H9 (cell line): ENCODE measurements at regions not wholly inside any gene's neighbourhood (a gene's known extent, or its start where the extent isn't known, plus 50 kb on each side); places are given as distances from the start of the nearest gene placed in this dataset.

Experiments used
- DNase-seq: peaks from one replicate; pipeline ENCODE4 v3.0.0-alpha.2; 2017
- H2AFZ ChIP-seq: one replicate; pipeline ENCODE4 v1.6.1; 2013; ENCODE audit warnings: mild to moderate bottlenecking, low read length, control low read depth, moderate library complexity
- H2AK5ac ChIP-seq: 2 replicates; pipeline ENCODE4 v1.6.1; 2013; ENCODE audit warnings: low read length, control low read depth, mixed read lengths; ENCODE audit not compliant: insufficient read length
- H2BK120ac ChIP-seq: one replicate; pipeline ENCODE4 v1.6.1; 2013; ENCODE audit warnings: low read depth, mild to moderate bottlenecking, low read length, control low read depth, inconsistent platforms; ENCODE audit not compliant: poor library complexity, severe bottlenecking
- H2BK12ac ChIP-seq: 2 replicates; pipeline ENCODE4 v1.6.1; 2013; ENCODE audit warnings: low read length, control low read depth, mixed read lengths, low read depth; ENCODE audit not compliant: insufficient read length
- H2BK15ac ChIP-seq: 2 replicates; pipeline ENCODE4 v1.6.1; 2013; ENCODE audit warnings: low read depth, low read length, control low read depth
- H2BK20ac ChIP-seq: one replicate; pipeline ENCODE4 v1.6.1; 2013; ENCODE audit warnings: low read depth, mild to moderate bottlenecking, low read length, control low read depth, inconsistent platforms; ENCODE audit not compliant: poor library complexity, severe bottlenecking
- H2BK5ac ChIP-seq: 2 replicates; pipeline ENCODE4 v1.6.1; 2013; ENCODE audit warnings: low read length, control low read depth, mixed read lengths; ENCODE audit not compliant: insufficient read length
- H3K14ac ChIP-seq: 2 replicates; pipeline ENCODE4 v1.6.1; 2013; ENCODE audit warnings: low read length, control low read depth; ENCODE audit not compliant: insufficient read depth
- H3K18ac ChIP-seq: 2 replicates; pipeline ENCODE4 v1.6.1; 2013; ENCODE audit warnings: low read depth, mild to moderate bottlenecking, mixed read lengths, low read length, control low read depth; ENCODE audit not compliant: insufficient read length
- H3K23ac ChIP-seq: 2 replicates; pipeline ENCODE4 v1.6.1; 2013; ENCODE audit warnings: low read length, control low read depth, mixed read lengths, low read depth; ENCODE audit not compliant: insufficient read length
- H3K23me2 ChIP-seq: 2 replicates; pipeline ENCODE4 v1.6.1; 2013; ENCODE audit warnings: low read depth, mild to moderate bottlenecking, mixed read lengths, low read length, control low read depth; ENCODE audit not compliant: insufficient read length, poor library complexity, severe bottlenecking
- H3K27ac ChIP-seq: 2 replicates; pipeline ENCODE4 v1.5.1; 2013; ENCODE audit warnings: low read length, control low read depth, mixed read lengths, low read depth; ENCODE audit not compliant: insufficient read length
- H3K27me3 ChIP-seq: 2 replicates; pipeline ENCODE4 v1.6.1; 2013; ENCODE audit warnings: low read length, control low read depth, inconsistent platforms; ENCODE audit not compliant: insufficient read depth
- H3K4ac ChIP-seq: 2 replicates; pipeline ENCODE4 v1.6.1; 2013; ENCODE audit warnings: low read depth, mild to moderate bottlenecking, control low read depth, inconsistent platforms, low read length, moderate library complexity
- H3K4me1 ChIP-seq: 2 replicates; pipeline ENCODE4 v1.6.1; 2013; ENCODE audit warnings: low read length, control low read depth, inconsistent platforms; ENCODE audit not compliant: insufficient read depth
- H3K4me2 ChIP-seq: 2 replicates; pipeline ENCODE4 v1.6.1; 2013; ENCODE audit warnings: low read length, control low read depth, mixed read lengths; ENCODE audit not compliant: insufficient read length, insufficient read depth
- H3K56ac ChIP-seq: 2 replicates; pipeline ENCODE4 v1.6.1; 2013; ENCODE audit warnings: low read depth, mild to moderate bottlenecking, mixed read lengths, low read length, control low read depth; ENCODE audit not compliant: insufficient read length
- H3K79me1 ChIP-seq: 2 replicates; pipeline ENCODE4 v1.6.1; 2013; ENCODE audit warnings: low read depth, mild to moderate bottlenecking, moderate library complexity, low read length, control low read depth, inconsistent platforms; ENCODE audit not compliant: insufficient read depth, poor library complexity, severe bottlenecking
- H3K79me2 ChIP-seq: 2 replicates; pipeline ENCODE4 v1.6.1; 2013; ENCODE audit warnings: low read length, control low read depth, inconsistent platforms; ENCODE audit not compliant: insufficient read depth
- H3K9ac ChIP-seq: 2 replicates; pipeline ENCODE4 v1.6.1; 2013; ENCODE audit warnings: low read length, control low read depth, mixed read lengths; ENCODE audit not compliant: insufficient read length; ENCODE audit errors: extremely low read depth
- H3K9me3 ChIP-seq: one replicate; pipeline ENCODE4 v1.6.1; 2013; ENCODE audit warnings: low read depth, low read length, inconsistent platforms; ENCODE audit not compliant: control insufficient read depth
- H3T11ph ChIP-seq: one replicate; pipeline ENCODE4 v1.6.1; 2013; ENCODE audit warnings: mild to moderate bottlenecking, low read length, control low read depth, inconsistent platforms
- H4K20me1 ChIP-seq: one replicate; pipeline ENCODE4 v1.6.1; 2013; ENCODE audit not compliant: control insufficient read depth, insufficient read length, insufficient read depth
- H4K5ac ChIP-seq: 2 replicates; pipeline ENCODE4 v1.6.1; 2013; ENCODE audit warnings: low read depth, mild to moderate bottlenecking, mixed read lengths, low read length, control low read depth; ENCODE audit not compliant: insufficient read length
- H4K8ac ChIP-seq: replicated peaks from 2 replicates; pipeline ENCODE4 v1.6.1; 2013; ENCODE audit warnings: low read length, control low read depth, mixed read lengths, low read depth; ENCODE audit not compliant: insufficient read length
- H4K91ac ChIP-seq: 2 replicates; pipeline ENCODE4 v1.6.1; 2013; ENCODE audit warnings: low read depth, mild to moderate bottlenecking, moderate library complexity, mixed read lengths, low read length, control low read depth; ENCODE audit not compliant: insufficient read length
- H3K27ac Mint-ChIP-seq, 3 experiments: 2 replicates in 2 of 3; 3 replicates in 1 of 3; pipeline ENCODE4 v1.8.0; 2020 to 2021; ENCODE audit warnings: mixed read lengths in 3 of 3, mild to moderate bottlenecking in 1 of 3, moderate library complexity in 1 of 3
- H3K27me3 Mint-ChIP-seq: 2 replicates; pipeline ENCODE4 v1.8.0; 2021; ENCODE audit warnings: low read depth, mild to moderate bottlenecking, moderate library complexity, mixed read lengths
- H3K36me3 Mint-ChIP-seq, 3 experiments: 2 replicates in 2 of 3; 3 replicates in 1 of 3; pipeline ENCODE4 v1.8.0; 2020 to 2021; ENCODE audit warnings: low read depth in 3 of 3, mixed read lengths in 3 of 3; ENCODE audit not compliant: insufficient read depth in 1 of 3
- H3K4me1 Mint-ChIP-seq, 2 experiments: 2 replicates each; pipeline ENCODE4 v1.8.0; 2020; ENCODE audit warnings: mixed read lengths in 2 of 2
- H3K4me3 Mint-ChIP-seq, 2 experiments: 2 replicates in 1 of 2; 3 replicates in 1 of 2; pipeline ENCODE4 v1.8.0; 2020 to 2021; ENCODE audit warnings: mild to moderate bottlenecking in 2 of 2, mixed read lengths in 2 of 2, moderate library complexity in 1 of 2
- H3K9me3 Mint-ChIP-seq, 2 experiments: 2 replicates in 1 of 2; 3 replicates in 1 of 2; pipeline ENCODE4 v1.8.0; 2020; ENCODE audit warnings: mild to moderate bottlenecking in 2 of 2, mixed read lengths in 2 of 2, moderate library complexity in 1 of 2
- CTCF ChIP-seq: fragments of 200-600 bp; sonication (generic); conservative IDR thresholded peaks from 3 replicates; pipeline ENCODE4 v1.8.0; 2021; ENCODE audit warnings: antibody characterized with exemption, mild to moderate bottlenecking
- WGBS: extraction: QIAGEN DNeasy Blood & Tissue Kit; methylation state at CpG from one replicate; pipeline ENCODE4 v1.1.7; 2013; ENCODE audit warnings: missing lambda C conversion rate, low lambda C conversion rate, mixed read lengths; ENCODE audit not compliant: insufficient read length; ENCODE audit errors: extremely low coverage; 5-methylcytosine and 5-hydroxymethylcytosine counted together

GRCh38 chr4:43296946-43297528, 404.5 kb downstream of the GRXCR1 start:
- no peak overlapping the region for H3K23ac ChIP-seq
- H2BK5ac ChIP-seq = no peak overlapping the region
- no peak overlapping the region for H4K8ac ChIP-seq
- H3K9ac ChIP-seq = no peak overlapping the region
- no peak overlapping the region for H4K91ac ChIP-seq
- Mint-ChIP-seq H3K4me1 (no peaks in the 10 kb centered on the region; a peak in 1 of 4 replicates), H3K27ac (no peak overlapping the region), H3K9me3 (no peaks in the 10 kb centered on the region), H3K36me3 (no peaks in the 10 kb centered on the region; a peak in 1 of 7 replicates), H3K27me3 (peaks cover 2% of the 10 kb centered on the region; the same call in 1 of the 2 replicates), H3K4me3 (no peak overlapping the region)
- H2AK5ac ChIP-seq = no peak overlapping the region
- no peaks in the 10 kb centered on the region for H3K79me2 ChIP-seq
- H3K56ac ChIP-seq = no peak overlapping the region
- H2BK120ac ChIP-seq = no peak overlapping the region
- no peak overlapping the region for H2BK20ac ChIP-seq
- no peaks in the 10 kb centered on the region for H3K4me1 ChIP-seq
- no peak overlapping the region for H2BK12ac ChIP-seq
- no peaks in the 10 kb centered on the region for H4K20me1 ChIP-seq
- WGBS = no CpG with 5 or more reads among the region's 2 CpGs
- no peak overlapping the region for H4K5ac ChIP-seq
- no peak for TF ChIP-seq CTCF
- DNase-seq = no peak
- H3K27me3 ChIP-seq = no peaks in the 10 kb centered on the region
- H3K9me3 ChIP-seq = no peaks in the 10 kb centered on the region
- H2BK15ac ChIP-seq = no peak overlapping the region
- H3K4me2 ChIP-seq = no peak overlapping the region
- no peak overlapping the region for H2AFZ ChIP-seq
- no peaks in the 10 kb centered on the region for H3K23me2 ChIP-seq
- H3K14ac ChIP-seq = no peak overlapping the region
- no peak overlapping the region for H3K18ac ChIP-seq
- no peak overlapping the region for H3K27ac ChIP-seq
- no peak overlapping the region for H3K4ac ChIP-seq
- no peaks in the 10 kb centered on the region for H3K79me1 ChIP-seq
- no peak overlapping the region for H3T11ph ChIP-seq
